WTC11 (cell line): ENCODE measurements at regions not wholly inside any gene's neighbourhood (a gene's known extent, or its start where the extent isn't known, plus 50 kb on each side); places are given as distances from the start of the nearest gene placed in this dataset.

Experiments used
- ESRRA ChIP-seq: sonication (generic); formaldehyde crosslinking; IDR thresholded peaks from 2 replicates; pipeline ENCODE4 v1.8.1; 2022; ENCODE audit warnings: mild to moderate bottlenecking, missing genetic modification reagents, borderline replicate concordance
- HMGXB4 ChIP-seq: sonication (generic); formaldehyde crosslinking; IDR thresholded peaks from 2 replicates; pipeline ENCODE4 v1.8.1; 2023; ENCODE audit warnings: mild to moderate bottlenecking, moderate library complexity, missing genetic modification reagents
- IRF1 ChIP-seq: sonication (generic); formaldehyde crosslinking; IDR thresholded peaks from 2 replicates; pipeline ENCODE4 v1.8.0; 2023; ENCODE audit warnings: missing genetic modification reagents
- JUN ChIP-seq: sonication (generic); formaldehyde crosslinking; IDR thresholded peaks from 2 replicates; pipeline ENCODE4 v1.8.0; 2023; ENCODE audit warnings: mild to moderate bottlenecking, missing genetic modification reagents
- NFE2L1 ChIP-seq: sonication (generic); formaldehyde crosslinking; IDR thresholded peaks from 2 replicates; pipeline ENCODE4 v1.8.1; 2023; ENCODE audit warnings: missing genetic modification reagents
- NR2C2 ChIP-seq: sonication (generic); formaldehyde crosslinking; IDR thresholded peaks from 2 replicates; pipeline ENCODE4 v1.8.0; 2022; ENCODE audit warnings: mild to moderate bottlenecking, missing genetic modification reagents
- TEAD1 ChIP-seq: sonication (generic); formaldehyde crosslinking; IDR thresholded peaks from 2 replicates; pipeline ENCODE4 v1.8.0; 2022; ENCODE audit warnings: mild to moderate bottlenecking, missing genetic modification reagents
- ZNF121 ChIP-seq: sonication (generic); formaldehyde crosslinking; IDR thresholded peaks from 2 replicates; pipeline ENCODE4 v1.8.0; 2023; ENCODE audit warnings: missing genetic modification reagents
- TF ChIP-seq, protein P1 (sequence below): fragments of 200-600 bp; IDR thresholded peaks from 2 replicates; pipeline ENCODE4 v1.8.0; 2022; ENCODE audit warnings: antibody characterized with exemption
- TF ChIP-seq, protein P2 (sequence below): sonication (generic); formaldehyde crosslinking; IDR thresholded peaks from 2 replicates; pipeline ENCODE4 v1.8.0; 2022; ENCODE audit warnings: mild to moderate bottlenecking, missing genetic modification reagents
- TF ChIP-seq, protein P3 (sequence below): sonication (generic); formaldehyde crosslinking; IDR thresholded peaks from 2 replicates; pipeline ENCODE4 v1.8.1; 2022; ENCODE audit warnings: low read depth, missing genetic modification reagents, borderline replicate concordance

- no peak for TF ChIP-seq NR2C2 (CRISPR knock-in tag)
- TF ChIP-seq, protein P1, sequence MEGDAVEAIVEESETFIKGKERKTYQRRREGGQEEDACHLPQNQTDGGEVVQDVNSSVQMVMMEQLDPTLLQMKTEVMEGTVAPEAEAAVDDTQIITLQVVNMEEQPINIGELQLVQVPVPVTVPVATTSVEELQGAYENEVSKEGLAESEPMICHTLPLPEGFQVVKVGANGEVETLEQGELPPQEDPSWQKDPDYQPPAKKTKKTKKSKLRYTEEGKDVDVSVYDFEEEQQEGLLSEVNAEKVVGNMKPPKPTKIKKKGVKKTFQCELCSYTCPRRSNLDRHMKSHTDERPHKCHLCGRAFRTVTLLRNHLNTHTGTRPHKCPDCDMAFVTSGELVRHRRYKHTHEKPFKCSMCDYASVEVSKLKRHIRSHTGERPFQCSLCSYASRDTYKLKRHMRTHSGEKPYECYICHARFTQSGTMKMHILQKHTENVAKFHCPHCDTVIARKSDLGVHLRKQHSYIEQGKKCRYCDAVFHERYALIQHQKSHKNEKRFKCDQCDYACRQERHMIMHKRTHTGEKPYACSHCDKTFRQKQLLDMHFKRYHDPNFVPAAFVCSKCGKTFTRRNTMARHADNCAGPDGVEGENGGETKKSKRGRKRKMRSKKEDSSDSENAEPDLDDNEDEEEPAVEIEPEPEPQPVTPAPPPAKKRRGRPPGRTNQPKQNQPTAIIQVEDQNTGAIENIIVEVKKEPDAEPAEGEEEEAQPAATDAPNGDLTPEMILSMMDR: no peak
- no peak for TF ChIP-seq NFE2L1 (CRISPR knock-in tag)
- TF ChIP-seq, protein P2, sequence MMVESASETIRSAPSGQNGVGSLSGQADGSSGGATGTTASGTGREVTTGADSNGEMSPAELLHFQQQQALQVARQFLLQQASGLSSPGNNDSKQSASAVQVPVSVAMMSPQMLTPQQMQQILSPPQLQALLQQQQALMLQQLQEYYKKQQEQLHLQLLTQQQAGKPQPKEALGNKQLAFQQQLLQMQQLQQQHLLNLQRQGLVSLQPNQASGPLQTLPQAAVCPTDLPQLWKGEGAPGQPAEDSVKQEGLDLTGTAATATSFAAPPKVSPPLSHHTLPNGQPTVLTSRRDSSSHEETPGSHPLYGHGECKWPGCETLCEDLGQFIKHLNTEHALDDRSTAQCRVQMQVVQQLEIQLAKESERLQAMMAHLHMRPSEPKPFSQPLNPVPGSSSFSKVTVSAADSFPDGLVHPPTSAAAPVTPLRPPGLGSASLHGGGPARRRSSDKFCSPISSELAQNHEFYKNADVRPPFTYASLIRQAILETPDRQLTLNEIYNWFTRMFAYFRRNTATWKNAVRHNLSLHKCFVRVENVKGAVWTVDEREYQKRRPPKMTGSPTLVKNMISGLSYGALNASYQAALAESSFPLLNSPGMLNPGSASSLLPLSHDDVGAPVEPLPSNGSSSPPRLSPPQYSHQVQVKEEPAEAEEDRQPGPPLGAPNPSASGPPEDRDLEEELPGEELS: no peak
- TF ChIP-seq ZNF121 (CRISPR knock-in tag): no peak
- no peak for TF ChIP-seq IRF1 (CRISPR knock-in tag)
- TF ChIP-seq, protein P3, sequence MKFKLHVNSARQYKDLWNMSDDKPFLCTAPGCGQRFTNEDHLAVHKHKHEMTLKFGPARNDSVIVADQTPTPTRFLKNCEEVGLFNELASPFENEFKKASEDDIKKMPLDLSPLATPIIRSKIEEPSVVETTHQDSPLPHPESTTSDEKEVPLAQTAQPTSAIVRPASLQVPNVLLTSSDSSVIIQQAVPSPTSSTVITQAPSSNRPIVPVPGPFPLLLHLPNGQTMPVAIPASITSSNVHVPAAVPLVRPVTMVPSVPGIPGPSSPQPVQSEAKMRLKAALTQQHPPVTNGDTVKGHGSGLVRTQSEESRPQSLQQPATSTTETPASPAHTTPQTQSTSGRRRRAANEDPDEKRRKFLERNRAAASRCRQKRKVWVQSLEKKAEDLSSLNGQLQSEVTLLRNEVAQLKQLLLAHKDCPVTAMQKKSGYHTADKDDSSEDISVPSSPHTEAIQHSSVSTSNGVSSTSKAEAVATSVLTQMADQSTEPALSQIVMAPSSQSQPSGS (CRISPR knock-in tag): no peak
- no peak for TF ChIP-seq JUN (CRISPR knock-in tag)
- no peak for TF ChIP-seq ESRRA (CRISPR knock-in tag)
- TF ChIP-seq HMGXB4: no peak
- TF ChIP-seq TEAD1: no peak
These were observed 50.8 kb upstream of the NUDT10 start for GRCh38 chrX:51281758-51282318.
